ENCODE measurements at regions not wholly inside any gene's neighbourhood (a gene's known extent, or its start where the extent isn't known, plus 50 kb on each side); places are given as distances from the start of the nearest gene placed in this dataset.

- Histone ChIP-seq H3K9ac (ENCODE audit: low read depth in 1 of 2, low read length in 2 of 2) (no peak overlapping the region), H3K9me3 (ENCODE audit: control insufficient read depth in 4 of 4, low read length in 3 of 4) (no peaks in the 10 kb centered on the region), H3K27me3 (ENCODE audit: control insufficient read depth in 4 of 4, insufficient read depth in 4 of 4, low read length in 3 of 4) (no peaks in the 10 kb centered on the region), H3K36me3 (ENCODE audit: control insufficient read depth in 4 of 4, insufficient read depth in 3 of 4, low read depth in 1 of 4, low read length in 3 of 4) (no peaks in the 10 kb centered on the region), H3K4me3 (ENCODE audit: low read depth in 1 of 3, low read length in 3 of 3) (no peak overlapping the region), H3K4me1 (ENCODE audit: control insufficient read depth in 4 of 4, insufficient read depth in 4 of 4, low read length in 3 of 4) (peaks cover 0 to 8% (median 0%) of the 10 kb centered on the region in 4 donors), H3K27ac (ENCODE audit: low read depth in 1 of 2, low read length in 2 of 2) (no peak overlapping the region)
- 95% methylated on average over 5 of the region's 5 CpGs for WGBS
- no peak for DNase-seq (ENCODE audit: low spot score)
- no peak for TF ChIP-seq HNF4A (conservative IDR thresholded peaks at IDR 0.05)
- TF ChIP-seq EGR1 (IDR thresholded peaks at IDR 0.05; ENCODE audit: low read depth in 2 of 2) = no peak
- TF ChIP-seq GABPA (IDR thresholded peaks at IDR 0.05 in 1 of 2, conservative IDR thresholded peaks at IDR 0.05 in 1 of 2) = no peak
- no peak for TF ChIP-seq CTCF (IDR thresholded peaks at IDR 0.05; ENCODE audit: low read depth, low read length, missing input control)
- TF ChIP-seq HNF4G (IDR thresholded peaks at IDR 0.05) = no peak
- TF ChIP-seq YY1 (IDR thresholded peaks at IDR 0.05) = no peak
- TF ChIP-seq SP1 (IDR thresholded peaks at IDR 0.05) = no peak
- TF ChIP-seq MAX (IDR thresholded peaks at IDR 0.05) = no peak
- TF ChIP-seq TAF1 (conservative IDR thresholded peaks at IDR 0.05) = no peak
- no peak for TF ChIP-seq JUND (IDR thresholded peaks at IDR 0.05)
Observed at GRCh38 chr12:91897025-91897515, 248.6 kb downstream of the BTG1 start.

GRCh38 chr12:91896286-91897024 lies 249.2 kb downstream of the BTG1 start:
- no peak overlapping the region for H3K4me3 ChIP-seq (ENCODE audit: low read depth in 1 of 3, low read length in 3 of 3)
- no peak for DNase-seq (ENCODE audit: low spot score)
- no peak overlapping the region for H3K27ac ChIP-seq (ENCODE audit: low read depth in 1 of 2, low read length in 2 of 2)
- peaks cover 0 to 8% (median 0%) of the 10 kb centered on the region in 4 donors for H3K4me1 ChIP-seq (ENCODE audit: control insufficient read depth in 4 of 4, insufficient read depth in 4 of 4, low read length in 3 of 4)
- H3K27me3 ChIP-seq (ENCODE audit: control insufficient read depth in 4 of 4, insufficient read depth in 4 of 4, low read length in 3 of 4) = no peaks in the 10 kb centered on the region
- 83% methylated on average over 5 of the region's 5 CpGs for WGBS
- H3K9ac ChIP-seq (ENCODE audit: low read depth in 1 of 2, low read length in 2 of 2) = no peak overlapping the region
- TF ChIP-seq RAD21 (IDR thresholded peaks at IDR 0.05) (peak in 1 of 2 donors; percentile 10), HNF4G (IDR thresholded peaks at IDR 0.05) (no peak)
- H3K9me3 ChIP-seq (ENCODE audit: control insufficient read depth in 4 of 4, low read length in 3 of 4) = no peaks in the 10 kb centered on the region
- no peaks in the 10 kb centered on the region for H3K36me3 ChIP-seq (ENCODE audit: control insufficient read depth in 4 of 4, insufficient read depth in 3 of 4, low read depth in 1 of 4, low read length in 3 of 4)

GRCh38 chr12:91894911-91895310 lies 250.7 kb downstream of the BTG1 start:
- TF ChIP-seq HNF4A (conservative IDR thresholded peaks at IDR 0.05) = no peak
- no peak for TF ChIP-seq SP1 (IDR thresholded peaks at IDR 0.05)
- no peak for TF ChIP-seq HNF4G (IDR thresholded peaks at IDR 0.05)
- TF ChIP-seq FOXA2 (IDR thresholded peaks at IDR 0.05) = no peak
- Histone ChIP-seq H3K4me1 (ENCODE audit: control insufficient read depth in 4 of 4, insufficient read depth in 4 of 4, low read length in 3 of 4) (peaks cover 0 to 8% (median 0%) of the 10 kb centered on the region in 4 donors), H3K27me3 (ENCODE audit: control insufficient read depth in 4 of 4, insufficient read depth in 4 of 4, low read length in 3 of 4) (no peaks in the 10 kb centered on the region), H3K9me3 (ENCODE audit: control insufficient read depth in 4 of 4, low read length in 3 of 4) (no peaks in the 10 kb centered on the region), H3K27ac (ENCODE audit: low read depth in 1 of 2, low read length in 2 of 2) (no peak overlapping the region), H3K9ac (ENCODE audit: low read depth in 1 of 2, low read length in 2 of 2) (no peak overlapping the region), H3K36me3 (ENCODE audit: control insufficient read depth in 4 of 4, insufficient read depth in 3 of 4, low read depth in 1 of 4, low read length in 3 of 4) (no peaks in the 10 kb centered on the region), H3K4me3 (ENCODE audit: low read depth in 1 of 3, low read length in 3 of 3) (no peak overlapping the region)
- no peak for DNase-seq (ENCODE audit: low spot score)

Measured in liver (tissue), 8 donors.